Gastrocnemius medialis (tissue), 4 donors: ENCODE measurements at regions not wholly inside any gene's neighbourhood (a gene's known extent, or its start where the extent isn't known, plus 50 kb on each side); places are given as distances from the start of the nearest gene placed in this dataset.

Source experiments
- ATAC-seq, 2 donors: fragments of 150-250 bp; one replicate each; pipeline ENCODE4 v1.9.1; 2016
- DNase-seq, 2 donors: peaks; one replicate each; pipeline ENCODE4 v3.0.0-alpha.2; 2019
- H3K27ac ChIP-seq, 4 donors: fragments of 200-600 bp; sonication (generic); 1 replicate in 1 of 4; 2 replicates in 3 of 4; pipeline ENCODE4 v1.5.1; 2016 to 2018; ENCODE audit warnings: mild to moderate bottlenecking in 2 of 4, moderate library complexity in 1 of 4
- H3K27me3 ChIP-seq, 3 donors: fragments of 200-600 bp; sonication (generic) in 2 of 3; 1 replicate in 1 of 3; 2 replicates in 2 of 3; pipeline versions ENCODE4 v1.5.1 to v1.6.0; 2016 to 2019; ENCODE audit warnings: mild to moderate bottlenecking in 1 of 3, moderate library complexity in 1 of 3
- H3K36me3 ChIP-seq, 2 donors: fragments of 200-600 bp; sonication (generic) in 1 of 2; one replicate each; pipeline ENCODE4 v1.5.1; 2017 to 2018
- H3K4me1 ChIP-seq, 2 donors: fragments of 200-600 bp; sonication (generic) in 1 of 2; one replicate each; pipeline ENCODE4 v1.5.1; 2016 to 2017; ENCODE audit warnings: mild to moderate bottlenecking in 2 of 2
- H3K4me3 ChIP-seq, 4 donors: fragments of 200-600 bp; sonication (generic) in 3 of 4; 1 replicate in 1 of 4; 2 replicates in 3 of 4; pipeline ENCODE4 v1.5.1; 2016 to 2019; ENCODE audit warnings: mild to moderate bottlenecking in 2 of 4
- H3K9me3 ChIP-seq, 3 donors: fragments of 200-600 bp; sonication (generic) in 2 of 3; 1 replicate in 1 of 3; 2 replicates in 2 of 3; pipeline ENCODE4 v1.5.1; 2016 to 2019
- CTCF ChIP-seq, 5 experiments: fragments of 450-650 bp in 3 of 5; fragments of 200-600 bp in 2 of 5; sonication (generic) in 2 of 5; IDR thresholded peaks in 4 of 5; conservative IDR thresholded peaks in 1 of 5; 1 replicate in 4 of 5; 2 replicates in 1 of 5; pipeline ENCODE4 v1.5.1; 2016 to 2019; ENCODE audit warnings: antibody characterized with exemption in 5 of 5, mild to moderate bottlenecking in 3 of 5, moderate library complexity in 3 of 5
- POLR2A ChIP-seq, 2 donors: fragments of 450-650 bp; IDR thresholded peaks; one replicate each; pipeline ENCODE4 v1.6.1; 2017; ENCODE audit warnings: antibody characterized with exemption in 2 of 2, mild to moderate bottlenecking in 2 of 2, moderate library complexity in 2 of 2
- in situ Hi-C, 4 donors: fragments of 200-750 bp; cut with MboI; loops; one replicate each; pipeline versions ENCODE4 v1.15.0 to v1.8.0; 2017; ENCODE audit warnings: low sequenced_read_pairs in 4 of 4
- intact Hi-C: fragments of 100-400 bp; cut with DNase I; formaldehyde crosslinking; loops from one replicate; pipeline ENCODE4 v1.15.1; 2023; ENCODE audit warnings: low total_unique reads

GRCh38 chr12:91507754-91508153 is 325.1 kb upstream of the DCN start:
- H3K27ac ChIP-seq: no peak overlapping the region
- no peak overlapping the region for H3K4me3 ChIP-seq
- intact Hi-C loops (no loop called here), in situ Hi-C loops (no loop called here)
- ATAC-seq (no peak), DNase-seq (no peak)
- H3K4me1 ChIP-seq: no peaks in the 10 kb centered on the region
- no peak for TF ChIP-seq POLR2A (IDR thresholded peaks at IDR 0.05)
- no peak for TF ChIP-seq CTCF (IDR thresholded peaks at IDR 0.05 in 4 of 5, conservative IDR thresholded peaks at IDR 0.05 in 1 of 5)
- H3K9me3 ChIP-seq: no peaks in the 10 kb centered on the region
- no peaks in the 10 kb centered on the region for H3K27me3 ChIP-seq
- H3K36me3 ChIP-seq: no peaks in the 10 kb centered on the region

GRCh38 chr12:91506452-91506851 is 323.8 kb upstream of the DCN start:
- TF ChIP-seq POLR2A (IDR thresholded peaks at IDR 0.05) (no peak), CTCF (IDR thresholded peaks at IDR 0.05 in 4 of 5, conservative IDR thresholded peaks at IDR 0.05 in 1 of 5) (no peak)
- H3K27me3 ChIP-seq: no peaks in the 10 kb centered on the region
- ATAC-seq (no peak), DNase-seq (no peak)
- no peak overlapping the region for H3K27ac ChIP-seq
- in situ Hi-C loops: no loop called here
- no peak overlapping the region for H3K4me3 ChIP-seq
- no peaks in the 10 kb centered on the region for H3K4me1 ChIP-seq
- H3K9me3 ChIP-seq: no peaks in the 10 kb centered on the region
- intact Hi-C loops: no loop called here
- H3K36me3 ChIP-seq: no peaks in the 10 kb centered on the region

GRCh38 chr12:91505006-91505405 is 322.4 kb upstream of the DCN start:
- TF ChIP-seq POLR2A (IDR thresholded peaks at IDR 0.05): no peak
- no peak for TF ChIP-seq CTCF (IDR thresholded peaks at IDR 0.05 in 4 of 5, conservative IDR thresholded peaks at IDR 0.05 in 1 of 5)
- DNase-seq (no peak), ATAC-seq (no peak)
- no peaks in the 10 kb centered on the region for H3K27me3 ChIP-seq
- in situ Hi-C loops: no loop called here
- H3K27ac ChIP-seq: no peak overlapping the region
- H3K4me1 ChIP-seq: no peaks in the 10 kb centered on the region
- H3K4me3 ChIP-seq: no peak overlapping the region
- intact Hi-C loops: no loop called here
- H3K9me3 ChIP-seq: no peaks in the 10 kb centered on the region
- no peaks in the 10 kb centered on the region for H3K36me3 ChIP-seq

- Histone ChIP-seq H3K27me3 (no peaks in the 10 kb centered on the region), H3K4me1 (no peaks in the 10 kb centered on the region), H3K9me3 (no peaks in the 10 kb centered on the region), H3K4me3 (no peak overlapping the region), H3K27ac (no peak overlapping the region), H3K36me3 (no peaks in the 10 kb centered on the region)
- TF ChIP-seq POLR2A (IDR thresholded peaks at IDR 0.05): no peak
- no peak for DNase-seq
- in situ Hi-C loops (no loop called here), intact Hi-C loops (no loop called here)
- ATAC-seq: no peak
These were observed 319.6 kb upstream of the DCN start for GRCh38 chr12:91502208-91502607.

- Histone ChIP-seq H3K27ac (no peak overlapping the region), H3K4me3 (no peak overlapping the region), H3K9me3 (no peaks in the 10 kb centered on the region), H3K27me3 (no peaks in the 10 kb centered on the region), H3K4me1 (no peaks in the 10 kb centered on the region), H3K36me3 (no peaks in the 10 kb centered on the region)
- ATAC-seq: no peak
- in situ Hi-C loops: no loop called here
- no peak for TF ChIP-seq POLR2A (IDR thresholded peaks at IDR 0.05)
- no peak for TF ChIP-seq CTCF (IDR thresholded peaks at IDR 0.05 in 4 of 5, conservative IDR thresholded peaks at IDR 0.05 in 1 of 5)
- no peak for DNase-seq
- intact Hi-C loops: no loop called here
These were observed 313.7 kb upstream of the DCN start for GRCh38 chr12:91496337-91496736.
